Lower lobe of right lung (tissue), 2 donors: ENCODE measurements at regions not wholly inside any gene's neighbourhood (a gene's known extent, or its start where the extent isn't known, plus 50 kb on each side); places are given as distances from the start of the nearest gene placed in this dataset.
A peak's percentile ranks its signal among the peaks of the same experiment; 100 is the strongest.

ENCODE experiments used
- ATAC-seq, 2 donors: fragments of 200-7000 bp; cut with Tn5 transposase; one replicate each; pipeline ENCODE4 v1.9.1; 2020 to 2022; ENCODE audit warnings: mild to moderate bottlenecking in 2 of 2, moderate library complexity in 2 of 2
- DNase-seq: peaks from one replicate; pipeline ENCODE4 v3.0.0-alpha.2; 2020
- H3K27ac ChIP-seq: fragments of 200-600 bp; one replicate; pipeline ENCODE4 v1.8.0; 2022
- H3K27me3 ChIP-seq: fragments of 200-600 bp; one replicate; pipeline ENCODE4 v1.8.0; 2022; ENCODE audit warnings: low read depth
- H3K36me3 ChIP-seq: fragments of 200-600 bp; one replicate; pipeline ENCODE4 v1.8.0; 2022; ENCODE audit warnings: mild to moderate bottlenecking
- H3K4me1 ChIP-seq: fragments of 200-600 bp; one replicate; pipeline ENCODE4 v1.8.0; 2022
- H3K4me3 ChIP-seq: fragments of 200-600 bp; one replicate; pipeline ENCODE4 v1.8.0; 2022; ENCODE audit warnings: mild to moderate bottlenecking
- H3K9me3 ChIP-seq: fragments of 200-600 bp; one replicate; pipeline ENCODE4 v1.8.0; 2022
- CTCF ChIP-seq: fragments of 200-600 bp; IDR thresholded peaks from one replicate; pipeline ENCODE4 v1.8.0; 2022; ENCODE audit warnings: antibody characterized with exemption, mild to moderate bottlenecking
- intact Hi-C: fragments of 100-400 bp; cut with DNase I; formaldehyde crosslinking; loops from one replicate; pipeline ENCODE4 v1.11.0; 2022
- donor health status: DM: no; HTN: yes; CAD: no; lungs with severe emphysema.

- ATAC-seq (peak; percentile 75 to 89), DNase-seq (no peak)
- H3K36me3 ChIP-seq, result no peaks in the 10 kb centered on the region
- no peaks in the 10 kb centered on the region for H3K9me3 ChIP-seq
- no peak for TF ChIP-seq CTCF
- intact Hi-C loops, result no loop called here
- no peaks in the 10 kb centered on the region for H3K27me3 ChIP-seq
- H3K4me3 ChIP-seq, result no peak overlapping the region
- H3K4me1 ChIP-seq, result no peaks in the 10 kb centered on the region
- no peak overlapping the region for H3K27ac ChIP-seq
Measured at GRCh38 chr5:18487928-18488480, 853.7 kb downstream of the TAF11L14 start.

- Histone ChIP-seq H3K9me3 (no peaks in the 10 kb centered on the region), H3K4me1 (no peaks in the 10 kb centered on the region), H3K36me3 (no peaks in the 10 kb centered on the region), H3K27me3 (no peaks in the 10 kb centered on the region), H3K27ac (no peak overlapping the region), H3K4me3 (no peak overlapping the region)
- intact Hi-C loops, result no loop called here
- TF ChIP-seq CTCF, result no peak
- ATAC-seq (no peak), DNase-seq (no peak)
Measured at GRCh38 chr5:18489703-18490102, 855.4 kb downstream of the TAF11L14 start.

GRCh38 chr5:18491349-18491748, 857.1 kb downstream of the TAF11L14 start:
- Histone ChIP-seq H3K27ac (no peak overlapping the region), H3K9me3 (peaks cover 4% of the 10 kb centered on the region), H3K4me3 (no peak overlapping the region), H3K27me3 (no peaks in the 10 kb centered on the region), H3K36me3 (no peaks in the 10 kb centered on the region), H3K4me1 (no peaks in the 10 kb centered on the region)
- intact Hi-C loops, result no loop called here
- TF ChIP-seq CTCF, result no peak
- ATAC-seq (no peak), DNase-seq (no peak)

GRCh38 chr5:18495157-18495556, 860.9 kb downstream of the TAF11L14 start:
- no peak for ATAC-seq
- Histone ChIP-seq H3K27ac (no peak overlapping the region), H3K9me3 (peaks cover 4% of the 10 kb centered on the region), H3K4me3 (no peak overlapping the region), H3K36me3 (no peaks in the 10 kb centered on the region), H3K27me3 (no peaks in the 10 kb centered on the region), H3K4me1 (no peaks in the 10 kb centered on the region)
- TF ChIP-seq CTCF, result no peak
- DNase-seq, result no peak
- intact Hi-C loops, result no loop called here

GRCh38 chr5:18496041-18496440, 861.8 kb downstream of the TAF11L14 start:
- ATAC-seq (no peak), DNase-seq (no peak)
- no peak overlapping the region for H3K27ac ChIP-seq
- no peak overlapping the region for H3K4me3 ChIP-seq
- intact Hi-C loops, result no loop called here
- peaks cover 4% of the 10 kb centered on the region for H3K9me3 ChIP-seq
- H3K36me3 ChIP-seq, result no peaks in the 10 kb centered on the region
- no peak for TF ChIP-seq CTCF
- H3K27me3 ChIP-seq, result no peaks in the 10 kb centered on the region
- H3K4me1 ChIP-seq, result no peaks in the 10 kb centered on the region

- TF ChIP-seq CTCF, result no peak
- no peak for DNase-seq
- Histone ChIP-seq H3K27me3 (no peaks in the 10 kb centered on the region), H3K27ac (no peak overlapping the region), H3K4me1 (no peaks in the 10 kb centered on the region), H3K4me3 (no peak overlapping the region), H3K36me3 (no peaks in the 10 kb centered on the region), H3K9me3 (peaks cover 4% of the 10 kb centered on the region)
- intact Hi-C loops, result no loop called here
- no peak for ATAC-seq
Measured at GRCh38 chr5:18497089-18497488, 862.8 kb downstream of the TAF11L14 start.
